ENCODE measurements at regions not wholly inside any gene's neighbourhood (a gene's known extent, or its start where the extent isn't known, plus 50 kb on each side); places are given as distances from the start of the nearest gene placed in this dataset.

DNA sequence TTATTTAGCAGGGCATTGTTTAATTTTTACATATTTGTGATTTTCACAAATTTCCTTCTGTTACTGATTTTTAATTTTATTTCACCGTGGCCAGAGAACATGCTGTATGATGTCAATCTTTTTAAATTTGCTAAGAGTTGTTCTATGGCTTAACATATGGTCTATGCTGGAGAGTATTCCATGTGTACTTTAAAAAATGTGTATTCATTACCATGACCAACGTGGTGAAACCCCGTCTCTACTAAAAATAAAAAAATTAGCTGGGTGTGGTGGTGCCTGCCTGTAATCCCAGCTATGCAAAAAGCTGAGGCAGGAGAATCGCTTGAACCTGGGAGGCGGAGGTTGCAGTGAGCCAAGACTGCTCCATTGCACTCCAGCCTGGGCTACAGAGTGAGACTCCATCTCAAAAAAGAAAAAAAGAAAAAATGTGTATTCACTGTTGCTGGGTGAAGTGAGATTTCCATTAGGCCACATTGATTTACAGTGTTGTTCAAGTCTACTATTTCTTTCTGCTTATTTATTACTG is 258.2 kb downstream of the EDEM1 start:
- Histone ChIP-seq H3K27ac (no peak overlapping the region), H3K9me3 (no peaks in the 10 kb centered on the region), H3K4me3 (no peak overlapping the region), H3K36me3 (no peaks in the 10 kb centered on the region), H3K27me3 (no peaks in the 10 kb centered on the region), H3K4me1 (no peaks in the 10 kb centered on the region)
- no peak for DNase-seq (ENCODE audit: low spot score in 2 of 2)
- TF ChIP-seq EP300 (IDR thresholded peaks at IDR 0.05) (no peak), POLR2AphosphoS5 (IDR thresholded peaks at IDR 0.05) (no peak), POLR2A (IDR thresholded peaks at IDR 0.05) (no peak)
- TF ChIP-seq, protein P1, sequence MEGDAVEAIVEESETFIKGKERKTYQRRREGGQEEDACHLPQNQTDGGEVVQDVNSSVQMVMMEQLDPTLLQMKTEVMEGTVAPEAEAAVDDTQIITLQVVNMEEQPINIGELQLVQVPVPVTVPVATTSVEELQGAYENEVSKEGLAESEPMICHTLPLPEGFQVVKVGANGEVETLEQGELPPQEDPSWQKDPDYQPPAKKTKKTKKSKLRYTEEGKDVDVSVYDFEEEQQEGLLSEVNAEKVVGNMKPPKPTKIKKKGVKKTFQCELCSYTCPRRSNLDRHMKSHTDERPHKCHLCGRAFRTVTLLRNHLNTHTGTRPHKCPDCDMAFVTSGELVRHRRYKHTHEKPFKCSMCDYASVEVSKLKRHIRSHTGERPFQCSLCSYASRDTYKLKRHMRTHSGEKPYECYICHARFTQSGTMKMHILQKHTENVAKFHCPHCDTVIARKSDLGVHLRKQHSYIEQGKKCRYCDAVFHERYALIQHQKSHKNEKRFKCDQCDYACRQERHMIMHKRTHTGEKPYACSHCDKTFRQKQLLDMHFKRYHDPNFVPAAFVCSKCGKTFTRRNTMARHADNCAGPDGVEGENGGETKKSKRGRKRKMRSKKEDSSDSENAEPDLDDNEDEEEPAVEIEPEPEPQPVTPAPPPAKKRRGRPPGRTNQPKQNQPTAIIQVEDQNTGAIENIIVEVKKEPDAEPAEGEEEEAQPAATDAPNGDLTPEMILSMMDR (IDR thresholded peaks at IDR 0.05): no peak
- 80% methylated on average over 5 of the region's 5 CpGs for WGBS

DNA sequence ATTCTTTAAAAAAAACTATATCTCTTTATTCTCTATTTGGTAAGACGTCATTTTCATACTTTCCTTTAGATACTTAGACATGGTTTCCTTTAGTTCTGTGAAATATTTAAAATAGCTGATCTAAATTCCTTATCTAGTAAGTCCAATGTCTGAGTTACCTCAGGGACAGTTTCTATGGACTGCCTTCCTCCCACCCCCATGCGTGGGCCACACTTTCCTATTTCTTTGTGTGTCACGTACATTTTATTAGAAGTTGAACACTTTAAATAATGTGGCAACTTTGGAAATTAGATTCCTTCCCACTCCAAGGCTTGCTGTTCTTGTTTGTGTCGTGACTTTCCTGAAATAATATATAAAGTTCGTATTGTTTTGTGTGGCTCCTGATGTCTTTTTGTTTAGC is 260.7 kb downstream of the EDEM1 start:
- no peak overlapping the region for H3K4me3 ChIP-seq
- H3K4me1 ChIP-seq: no peaks in the 10 kb centered on the region
- no peaks in the 10 kb centered on the region for H3K36me3 ChIP-seq
- TF ChIP-seq POLR2AphosphoS5 (IDR thresholded peaks at IDR 0.05): no peak
- TF ChIP-seq, protein P1 (IDR thresholded peaks at IDR 0.05): no peak
- TF ChIP-seq POLR2A (IDR thresholded peaks at IDR 0.05): no peak
- no peak for TF ChIP-seq EP300 (IDR thresholded peaks at IDR 0.05)
- H3K9me3 ChIP-seq: no peaks in the 10 kb centered on the region
- no peaks in the 10 kb centered on the region for H3K27me3 ChIP-seq
- DNase-seq (ENCODE audit: low spot score in 2 of 2): no peak
- 85% methylated on average over 5 of the region's 5 CpGs for WGBS
- no peak overlapping the region for H3K27ac ChIP-seq

DNA sequence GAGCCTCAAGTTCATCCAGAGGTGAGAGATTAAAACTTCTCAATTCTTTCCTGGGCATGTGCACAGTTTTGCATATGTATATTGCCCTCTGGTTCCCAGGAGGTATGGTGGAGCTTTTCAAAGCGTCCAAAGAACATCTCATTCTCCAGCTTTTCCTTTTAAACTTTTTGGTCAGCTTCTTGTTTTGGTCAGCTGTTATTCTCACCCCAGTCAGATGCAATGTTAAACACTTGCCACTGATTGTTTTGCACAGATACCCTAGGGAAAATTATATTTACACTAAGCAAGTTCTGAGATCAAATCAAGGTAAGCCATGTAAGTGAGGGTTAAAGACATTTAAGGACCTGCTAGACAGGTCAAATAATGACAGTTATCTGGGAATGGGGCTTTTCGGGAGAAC is 261.3 kb downstream of the EDEM1 start:
- H3K9me3 ChIP-seq: no peaks in the 10 kb centered on the region
- H3K27me3 ChIP-seq: no peaks in the 10 kb centered on the region
- H3K36me3 ChIP-seq: no peaks in the 10 kb centered on the region
- no peak overlapping the region for H3K27ac ChIP-seq
- H3K4me1 ChIP-seq: no peaks in the 10 kb centered on the region
- WGBS: 81% methylated on average over 2 of the region's 2 CpGs
- DNase-seq (ENCODE audit: low spot score in 2 of 2): no peak
- no peak overlapping the region for H3K4me3 ChIP-seq
- TF ChIP-seq EP300 (IDR thresholded peaks at IDR 0.05): no peak

DNA sequence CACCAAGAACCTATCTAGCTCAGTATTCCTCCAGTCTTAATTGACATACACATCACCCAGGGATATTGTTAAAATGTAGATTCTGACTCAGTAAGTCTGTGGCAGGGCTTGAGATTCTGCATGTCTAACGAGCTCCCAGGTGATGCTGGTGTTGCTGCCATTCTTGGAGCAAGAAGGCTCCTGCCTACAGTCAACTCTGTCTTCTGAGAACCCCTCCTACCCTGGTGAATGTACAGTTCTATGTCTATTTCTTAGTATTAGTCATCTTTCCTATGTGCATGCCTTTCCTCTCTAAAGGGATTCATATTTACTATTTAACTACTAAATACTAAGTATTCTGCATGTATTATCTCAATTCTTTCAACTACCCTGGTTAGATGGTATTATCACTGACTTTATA is 268.7 kb downstream of the EDEM1 start:
- H3K4me1 ChIP-seq: no peaks in the 10 kb centered on the region
- H3K27me3 ChIP-seq: no peaks in the 10 kb centered on the region
- no peak overlapping the region for H3K27ac ChIP-seq
- no peak overlapping the region for H3K4me3 ChIP-seq
- TF ChIP-seq EP300 (IDR thresholded peaks at IDR 0.05): no peak
- TF ChIP-seq POLR2AphosphoS5 (IDR thresholded peaks at IDR 0.05): no peak
- no peak for TF ChIP-seq POLR2A (IDR thresholded peaks at IDR 0.05)
- TF ChIP-seq, protein P1 (IDR thresholded peaks at IDR 0.05): no peak
- H3K9me3 ChIP-seq: no peaks in the 10 kb centered on the region
- DNase-seq (ENCODE audit: low spot score in 2 of 2): no peak
- no peaks in the 10 kb centered on the region for H3K36me3 ChIP-seq
- WGBS: 70% methylated on average over 1 of the region's 1 CpG

DNA sequence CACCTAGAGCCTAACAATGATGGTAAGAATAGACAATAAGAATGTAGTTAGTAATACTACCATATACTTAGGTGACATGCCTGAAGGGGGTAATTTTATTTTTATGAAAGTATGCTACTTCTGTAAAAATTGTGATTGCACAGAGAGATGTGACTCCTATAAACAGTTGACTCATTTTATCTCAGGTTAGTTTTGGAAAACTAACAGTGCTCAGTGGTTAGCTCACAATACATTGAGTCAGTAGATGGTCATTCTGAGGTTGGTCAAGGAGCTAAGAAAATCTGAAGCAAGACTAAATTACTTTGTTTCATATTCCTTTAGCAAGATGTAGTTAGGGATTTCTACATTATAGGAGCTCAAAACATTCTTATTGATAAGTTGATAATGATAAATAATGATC is 271.0 kb downstream of the EDEM1 start:
- H3K36me3 ChIP-seq: no peaks in the 10 kb centered on the region
- no peaks in the 10 kb centered on the region for H3K27me3 ChIP-seq
- H3K27ac ChIP-seq: no peak overlapping the region
- no peak overlapping the region for H3K4me3 ChIP-seq
- H3K4me1 ChIP-seq: no peaks in the 10 kb centered on the region
- no peak for TF ChIP-seq POLR2A (IDR thresholded peaks at IDR 0.05)
- TF ChIP-seq, protein P1 (IDR thresholded peaks at IDR 0.05): no peak
- TF ChIP-seq EP300 (IDR thresholded peaks at IDR 0.05): no peak
- H3K9me3 ChIP-seq: no peaks in the 10 kb centered on the region
- no peak for DNase-seq (ENCODE audit: low spot score in 2 of 2)

DNA sequence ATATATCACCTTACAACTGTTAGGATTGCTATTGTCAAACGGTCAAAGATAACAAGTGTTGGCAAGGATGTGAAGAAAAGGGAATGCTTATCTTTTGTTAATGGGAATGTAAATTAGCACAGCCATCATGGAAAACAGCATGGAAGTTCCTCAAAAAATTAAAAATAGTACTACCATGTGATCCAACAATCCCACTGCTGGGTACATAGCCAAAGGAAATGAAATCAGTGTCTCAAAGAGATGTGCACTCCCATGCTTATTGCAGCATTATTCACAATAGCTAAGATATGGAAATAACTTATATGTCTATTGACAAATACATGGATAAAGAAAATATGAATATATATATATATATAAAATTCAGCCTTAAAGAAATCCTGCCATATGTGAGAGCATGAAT is 274.6 kb downstream of the EDEM1 start:
- Histone ChIP-seq H3K4me1 (no peaks in the 10 kb centered on the region), H3K27ac (no peak overlapping the region), H3K4me3 (no peak overlapping the region), H3K27me3 (no peaks in the 10 kb centered on the region), H3K36me3 (no peaks in the 10 kb centered on the region), H3K9me3 (no peaks in the 10 kb centered on the region)
- TF ChIP-seq POLR2AphosphoS5 (IDR thresholded peaks at IDR 0.05): no peak
- no peak for TF ChIP-seq POLR2A (IDR thresholded peaks at IDR 0.05)
- TF ChIP-seq, protein P1 (IDR thresholded peaks at IDR 0.05): no peak
- TF ChIP-seq EP300 (IDR thresholded peaks at IDR 0.05): no peak
- no peak for DNase-seq (ENCODE audit: low spot score in 2 of 2)
- WGBS: 64% methylated on average over 1 of the region's 1 CpG
